H9 (cell line): ENCODE measurements at regions not wholly inside any gene's neighbourhood (a gene's known extent, or its start where the extent isn't known, plus 50 kb on each side); places are given as distances from the start of the nearest gene placed in this dataset.

Source experiments
- DNase-seq: peaks from one replicate; pipeline ENCODE4 v3.0.0-alpha.2; 2017
- H2AFZ ChIP-seq: one replicate; pipeline ENCODE4 v1.6.1; 2013; ENCODE audit warnings: mild to moderate bottlenecking, low read length, control low read depth, moderate library complexity
- H2AK5ac ChIP-seq: 2 replicates; pipeline ENCODE4 v1.6.1; 2013; ENCODE audit warnings: low read length, control low read depth, mixed read lengths; ENCODE audit not compliant: insufficient read length
- H2BK120ac ChIP-seq: one replicate; pipeline ENCODE4 v1.6.1; 2013; ENCODE audit warnings: low read depth, mild to moderate bottlenecking, low read length, control low read depth, inconsistent platforms; ENCODE audit not compliant: poor library complexity, severe bottlenecking
- H2BK12ac ChIP-seq: 2 replicates; pipeline ENCODE4 v1.6.1; 2013; ENCODE audit warnings: low read length, control low read depth, mixed read lengths, low read depth; ENCODE audit not compliant: insufficient read length
- H2BK15ac ChIP-seq: 2 replicates; pipeline ENCODE4 v1.6.1; 2013; ENCODE audit warnings: low read depth, low read length, control low read depth
- H2BK20ac ChIP-seq: one replicate; pipeline ENCODE4 v1.6.1; 2013; ENCODE audit warnings: low read depth, mild to moderate bottlenecking, low read length, control low read depth, inconsistent platforms; ENCODE audit not compliant: poor library complexity, severe bottlenecking
- H2BK5ac ChIP-seq: 2 replicates; pipeline ENCODE4 v1.6.1; 2013; ENCODE audit warnings: low read length, control low read depth, mixed read lengths; ENCODE audit not compliant: insufficient read length
- H3K14ac ChIP-seq: 2 replicates; pipeline ENCODE4 v1.6.1; 2013; ENCODE audit warnings: low read length, control low read depth; ENCODE audit not compliant: insufficient read depth
- H3K18ac ChIP-seq: 2 replicates; pipeline ENCODE4 v1.6.1; 2013; ENCODE audit warnings: low read depth, mild to moderate bottlenecking, mixed read lengths, low read length, control low read depth; ENCODE audit not compliant: insufficient read length
- H3K23ac ChIP-seq: 2 replicates; pipeline ENCODE4 v1.6.1; 2013; ENCODE audit warnings: low read length, control low read depth, mixed read lengths, low read depth; ENCODE audit not compliant: insufficient read length
- H3K23me2 ChIP-seq: 2 replicates; pipeline ENCODE4 v1.6.1; 2013; ENCODE audit warnings: low read depth, mild to moderate bottlenecking, mixed read lengths, low read length, control low read depth; ENCODE audit not compliant: insufficient read length, poor library complexity, severe bottlenecking
- H3K27ac ChIP-seq: 2 replicates; pipeline ENCODE4 v1.5.1; 2013; ENCODE audit warnings: low read length, control low read depth, mixed read lengths, low read depth; ENCODE audit not compliant: insufficient read length
- H3K27me3 ChIP-seq: 2 replicates; pipeline ENCODE4 v1.6.1; 2013; ENCODE audit warnings: low read length, control low read depth, inconsistent platforms; ENCODE audit not compliant: insufficient read depth
- H3K4ac ChIP-seq: 2 replicates; pipeline ENCODE4 v1.6.1; 2013; ENCODE audit warnings: low read depth, mild to moderate bottlenecking, control low read depth, inconsistent platforms, low read length, moderate library complexity
- H3K4me1 ChIP-seq: 2 replicates; pipeline ENCODE4 v1.6.1; 2013; ENCODE audit warnings: low read length, control low read depth, inconsistent platforms; ENCODE audit not compliant: insufficient read depth
- H3K4me2 ChIP-seq: 2 replicates; pipeline ENCODE4 v1.6.1; 2013; ENCODE audit warnings: low read length, control low read depth, mixed read lengths; ENCODE audit not compliant: insufficient read length, insufficient read depth
- H3K56ac ChIP-seq: 2 replicates; pipeline ENCODE4 v1.6.1; 2013; ENCODE audit warnings: low read depth, mild to moderate bottlenecking, mixed read lengths, low read length, control low read depth; ENCODE audit not compliant: insufficient read length
- H3K79me1 ChIP-seq: 2 replicates; pipeline ENCODE4 v1.6.1; 2013; ENCODE audit warnings: low read depth, mild to moderate bottlenecking, moderate library complexity, low read length, control low read depth, inconsistent platforms; ENCODE audit not compliant: insufficient read depth, poor library complexity, severe bottlenecking
- H3K79me2 ChIP-seq: 2 replicates; pipeline ENCODE4 v1.6.1; 2013; ENCODE audit warnings: low read length, control low read depth, inconsistent platforms; ENCODE audit not compliant: insufficient read depth
- H3K9ac ChIP-seq: 2 replicates; pipeline ENCODE4 v1.6.1; 2013; ENCODE audit warnings: low read length, control low read depth, mixed read lengths; ENCODE audit not compliant: insufficient read length; ENCODE audit errors: extremely low read depth
- H3K9me3 ChIP-seq: one replicate; pipeline ENCODE4 v1.6.1; 2013; ENCODE audit warnings: low read depth, low read length, inconsistent platforms; ENCODE audit not compliant: control insufficient read depth
- H3T11ph ChIP-seq: one replicate; pipeline ENCODE4 v1.6.1; 2013; ENCODE audit warnings: mild to moderate bottlenecking, low read length, control low read depth, inconsistent platforms
- H4K20me1 ChIP-seq: one replicate; pipeline ENCODE4 v1.6.1; 2013; ENCODE audit not compliant: control insufficient read depth, insufficient read length, insufficient read depth
- H4K5ac ChIP-seq: 2 replicates; pipeline ENCODE4 v1.6.1; 2013; ENCODE audit warnings: low read depth, mild to moderate bottlenecking, mixed read lengths, low read length, control low read depth; ENCODE audit not compliant: insufficient read length
- H4K8ac ChIP-seq: replicated peaks from 2 replicates; pipeline ENCODE4 v1.6.1; 2013; ENCODE audit warnings: low read length, control low read depth, mixed read lengths, low read depth; ENCODE audit not compliant: insufficient read length
- H4K91ac ChIP-seq: 2 replicates; pipeline ENCODE4 v1.6.1; 2013; ENCODE audit warnings: low read depth, mild to moderate bottlenecking, moderate library complexity, mixed read lengths, low read length, control low read depth; ENCODE audit not compliant: insufficient read length
- H3K27ac Mint-ChIP-seq, 3 experiments: 2 replicates in 2 of 3; 3 replicates in 1 of 3; pipeline ENCODE4 v1.8.0; 2020 to 2021; ENCODE audit warnings: mixed read lengths in 3 of 3, mild to moderate bottlenecking in 1 of 3, moderate library complexity in 1 of 3
- H3K27me3 Mint-ChIP-seq: 2 replicates; pipeline ENCODE4 v1.8.0; 2021; ENCODE audit warnings: low read depth, mild to moderate bottlenecking, moderate library complexity, mixed read lengths
- H3K36me3 Mint-ChIP-seq, 3 experiments: 2 replicates in 2 of 3; 3 replicates in 1 of 3; pipeline ENCODE4 v1.8.0; 2020 to 2021; ENCODE audit warnings: low read depth in 3 of 3, mixed read lengths in 3 of 3; ENCODE audit not compliant: insufficient read depth in 1 of 3
- H3K4me1 Mint-ChIP-seq, 2 experiments: 2 replicates each; pipeline ENCODE4 v1.8.0; 2020; ENCODE audit warnings: mixed read lengths in 2 of 2
- H3K4me3 Mint-ChIP-seq, 2 experiments: 2 replicates in 1 of 2; 3 replicates in 1 of 2; pipeline ENCODE4 v1.8.0; 2020 to 2021; ENCODE audit warnings: mild to moderate bottlenecking in 2 of 2, mixed read lengths in 2 of 2, moderate library complexity in 1 of 2
- H3K9me3 Mint-ChIP-seq, 2 experiments: 2 replicates in 1 of 2; 3 replicates in 1 of 2; pipeline ENCODE4 v1.8.0; 2020; ENCODE audit warnings: mild to moderate bottlenecking in 2 of 2, mixed read lengths in 2 of 2, moderate library complexity in 1 of 2
- WGBS: extraction: QIAGEN DNeasy Blood & Tissue Kit; methylation state at CpG from one replicate; pipeline ENCODE4 v1.1.7; 2013; ENCODE audit warnings: missing lambda C conversion rate, low lambda C conversion rate, mixed read lengths; ENCODE audit not compliant: insufficient read length; ENCODE audit errors: extremely low coverage; 5-methylcytosine and 5-hydroxymethylcytosine counted together
- TF ChIP-seq, protein P1 (sequence below): fragments of 200-600 bp; sonication (generic); conservative IDR thresholded peaks from 3 replicates; pipeline ENCODE4 v1.8.0; 2021; ENCODE audit warnings: antibody characterized with exemption, mild to moderate bottlenecking

- Histone ChIP-seq H3K9ac (no peak overlapping the region), H2BK15ac (no peak overlapping the region), H3K27me3 (no peaks in the 10 kb centered on the region), H3T11ph (no peak overlapping the region), H3K23me2 (no peaks in the 10 kb centered on the region), H3K27ac (no peak overlapping the region), H3K14ac (no peak overlapping the region), H3K4me2 (no peak overlapping the region), H3K9me3 (no peaks in the 10 kb centered on the region), H2BK120ac (no peak overlapping the region), H2BK5ac (no peak overlapping the region), H2BK20ac (no peak overlapping the region), H2AFZ (no peak overlapping the region), H3K4me1 (no peaks in the 10 kb centered on the region), H4K91ac (no peak overlapping the region), H3K4ac (no peak overlapping the region), H3K79me2 (no peaks in the 10 kb centered on the region), H2AK5ac (no peak overlapping the region), H3K18ac (no peak overlapping the region), H3K23ac (no peak overlapping the region), H3K56ac (no peak overlapping the region), H4K5ac (no peak overlapping the region), H4K8ac (no peak overlapping the region), H4K20me1 (no peaks in the 10 kb centered on the region), H3K79me1 (no peaks in the 10 kb centered on the region), H2BK12ac (no peak overlapping the region)
- Mint-ChIP-seq H3K4me3 (no peak overlapping the region), H3K36me3 (peaks cover 0 to 2% (median 0%) of the 10 kb centered on the region in 3 experiments; a peak in 1 of 7 replicates), H3K4me1 (0 out of 4 replicates have a peak, but pooled peaks cover 0 to 2% of the 10 kb centered on the region in 2 experiments), H3K27me3 (no peaks in the 10 kb centered on the region; the same call in 1 of the 2 replicates), H3K27ac (no peak overlapping the region), H3K9me3 (no peaks in the 10 kb centered on the region; a peak in 1 of 5 replicates)
- DNase-seq = no peak
- no CpG with 5 or more reads among the region's 3 CpGs for WGBS
- TF ChIP-seq, protein P1, sequence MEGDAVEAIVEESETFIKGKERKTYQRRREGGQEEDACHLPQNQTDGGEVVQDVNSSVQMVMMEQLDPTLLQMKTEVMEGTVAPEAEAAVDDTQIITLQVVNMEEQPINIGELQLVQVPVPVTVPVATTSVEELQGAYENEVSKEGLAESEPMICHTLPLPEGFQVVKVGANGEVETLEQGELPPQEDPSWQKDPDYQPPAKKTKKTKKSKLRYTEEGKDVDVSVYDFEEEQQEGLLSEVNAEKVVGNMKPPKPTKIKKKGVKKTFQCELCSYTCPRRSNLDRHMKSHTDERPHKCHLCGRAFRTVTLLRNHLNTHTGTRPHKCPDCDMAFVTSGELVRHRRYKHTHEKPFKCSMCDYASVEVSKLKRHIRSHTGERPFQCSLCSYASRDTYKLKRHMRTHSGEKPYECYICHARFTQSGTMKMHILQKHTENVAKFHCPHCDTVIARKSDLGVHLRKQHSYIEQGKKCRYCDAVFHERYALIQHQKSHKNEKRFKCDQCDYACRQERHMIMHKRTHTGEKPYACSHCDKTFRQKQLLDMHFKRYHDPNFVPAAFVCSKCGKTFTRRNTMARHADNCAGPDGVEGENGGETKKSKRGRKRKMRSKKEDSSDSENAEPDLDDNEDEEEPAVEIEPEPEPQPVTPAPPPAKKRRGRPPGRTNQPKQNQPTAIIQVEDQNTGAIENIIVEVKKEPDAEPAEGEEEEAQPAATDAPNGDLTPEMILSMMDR = no peak
Measured at GRCh38 chr5:15367489-15367888, 132.5 kb upstream of the FBXL7 start.
